ENCODE measurements at regions not wholly inside any gene's neighbourhood (a gene's known extent, or its start where the extent isn't known, plus 50 kb on each side); places are given as distances from the start of the nearest gene placed in this dataset.

- H3K4me2 ChIP-seq (replicated peaks; ENCODE audit: extremely low read depth, low read length, poor library complexity, severe bottlenecking), result no peak overlapping the region
- no peaks in the 10 kb centered on the region for H3K36me3 ChIP-seq (replicated peaks in 1 of 2; ENCODE audit: control insufficient read depth in 1 of 2, insufficient read depth in 2 of 2, low read length in 2 of 2)
- H3K27me3 Mint-ChIP-seq (ENCODE audit: low read depth in 3 of 3), result no peaks in the 10 kb centered on the region
- TF ChIP-seq, protein P1, sequence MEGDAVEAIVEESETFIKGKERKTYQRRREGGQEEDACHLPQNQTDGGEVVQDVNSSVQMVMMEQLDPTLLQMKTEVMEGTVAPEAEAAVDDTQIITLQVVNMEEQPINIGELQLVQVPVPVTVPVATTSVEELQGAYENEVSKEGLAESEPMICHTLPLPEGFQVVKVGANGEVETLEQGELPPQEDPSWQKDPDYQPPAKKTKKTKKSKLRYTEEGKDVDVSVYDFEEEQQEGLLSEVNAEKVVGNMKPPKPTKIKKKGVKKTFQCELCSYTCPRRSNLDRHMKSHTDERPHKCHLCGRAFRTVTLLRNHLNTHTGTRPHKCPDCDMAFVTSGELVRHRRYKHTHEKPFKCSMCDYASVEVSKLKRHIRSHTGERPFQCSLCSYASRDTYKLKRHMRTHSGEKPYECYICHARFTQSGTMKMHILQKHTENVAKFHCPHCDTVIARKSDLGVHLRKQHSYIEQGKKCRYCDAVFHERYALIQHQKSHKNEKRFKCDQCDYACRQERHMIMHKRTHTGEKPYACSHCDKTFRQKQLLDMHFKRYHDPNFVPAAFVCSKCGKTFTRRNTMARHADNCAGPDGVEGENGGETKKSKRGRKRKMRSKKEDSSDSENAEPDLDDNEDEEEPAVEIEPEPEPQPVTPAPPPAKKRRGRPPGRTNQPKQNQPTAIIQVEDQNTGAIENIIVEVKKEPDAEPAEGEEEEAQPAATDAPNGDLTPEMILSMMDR (IDR thresholded peaks at IDR 0.05), result no peak
- no peaks in the 10 kb centered on the region for H3K79me2 ChIP-seq (ENCODE audit: insufficient read depth, low read length)
- peaks cover 0 to 8% (median 4%) of the 10 kb centered on the region in 7 donors for H3K9me3 Mint-ChIP-seq
- no peak overlapping the region for H3K27ac Mint-ChIP-seq
- no peaks in the 10 kb centered on the region for H3K36me3 Mint-ChIP-seq
- H3K27ac ChIP-seq (ENCODE audit: low read depth in 1 of 2, low read length in 2 of 2), result no peak overlapping the region
- intact Hi-C loops (cut with micrococcal nuclease), result no loop called here
- peaks cover 3 to 8% of the 10 kb centered on the region in 2 donors for H3K9me3 ChIP-seq (replicated peaks in 1 of 2; ENCODE audit: control insufficient read depth in 1 of 2, insufficient read depth in 1 of 2, low read length in 2 of 2)
- no peaks in the 10 kb centered on the region for H3K4me1 ChIP-seq (ENCODE audit: control insufficient read depth in 1 of 2, insufficient read depth in 2 of 2, low read length in 2 of 2)
- H3K27me3 ChIP-seq (ENCODE audit: control insufficient read depth in 2 of 2, insufficient read depth in 2 of 2, low read length in 2 of 2), result no peaks in the 10 kb centered on the region
- no peak overlapping the region for H3K4me3 ChIP-seq (replicated peaks in 1 of 3; ENCODE audit: low read depth in 2 of 3, low read length in 3 of 3)
- no peak overlapping the region for H2AFZ ChIP-seq (ENCODE audit: insufficient read depth, low read depth, low read length, poor library complexity, severe bottlenecking)
- DNase-seq, result no peak
- no peak overlapping the region for H3K9ac ChIP-seq (ENCODE audit: insufficient read depth, low read length, poor library complexity, severe bottlenecking)
- H3K4me1 Mint-ChIP-seq, result no peaks in the 10 kb centered on the region
- H3K4me3 Mint-ChIP-seq, result no peak overlapping the region
- no peaks in the 10 kb centered on the region for H4K20me1 ChIP-seq (ENCODE audit: insufficient read depth, low read length)
These were observed 336.7 kb upstream of the PRICKLE1 start for GRCh38 chr12:42926232-42926631.

DNA sequence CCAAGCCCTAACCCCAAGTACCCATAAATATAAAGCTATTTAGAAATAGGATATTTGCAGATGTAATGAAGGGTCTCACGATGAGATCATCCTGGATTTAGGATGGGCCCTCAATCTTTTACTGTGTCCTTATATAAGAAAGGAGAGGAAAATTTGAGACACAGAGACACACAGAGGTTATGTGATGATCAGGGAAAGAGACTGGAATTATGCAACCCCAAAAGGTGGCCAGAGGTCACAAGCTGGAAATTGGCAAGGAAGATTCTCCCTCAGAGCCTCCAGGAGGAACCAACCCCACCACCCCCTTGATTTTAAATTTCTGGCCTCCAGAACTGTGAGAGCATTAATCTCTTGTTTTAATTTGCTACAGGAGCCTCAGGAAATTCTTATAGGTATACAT lies 334.9 kb upstream of the PRICKLE1 start:
- no peak overlapping the region for H3K4me3 ChIP-seq (replicated peaks in 1 of 3; ENCODE audit: low read depth in 2 of 3, low read length in 3 of 3)
- H3K27ac ChIP-seq (ENCODE audit: low read depth in 1 of 2, low read length in 2 of 2), result no peak overlapping the region
- no peaks in the 10 kb centered on the region for H3K79me2 ChIP-seq (ENCODE audit: insufficient read depth, low read length)
- H3K27me3 ChIP-seq (ENCODE audit: control insufficient read depth in 2 of 2, insufficient read depth in 2 of 2, low read length in 2 of 2), result no peaks in the 10 kb centered on the region
- H3K36me3 ChIP-seq (replicated peaks in 1 of 2; ENCODE audit: control insufficient read depth in 1 of 2, insufficient read depth in 2 of 2, low read length in 2 of 2), result no peaks in the 10 kb centered on the region
- Mint-ChIP-seq H3K4me1 (no peaks in the 10 kb centered on the region), H3K27ac (no peak overlapping the region), H3K36me3 (no peaks in the 10 kb centered on the region), H3K27me3 (ENCODE audit: low read depth in 3 of 3) (no peaks in the 10 kb centered on the region), H3K9me3 (peaks cover 2 to 10% (median 5%) of the 10 kb centered on the region in 7 donors), H3K4me3 (no peak overlapping the region)
- intact Hi-C loops (cut with micrococcal nuclease), result no loop called here
- H3K4me2 ChIP-seq (replicated peaks; ENCODE audit: extremely low read depth, low read length, poor library complexity, severe bottlenecking), result no peak overlapping the region
- H3K4me1 ChIP-seq (ENCODE audit: control insufficient read depth in 1 of 2, insufficient read depth in 2 of 2, low read length in 2 of 2), result no peaks in the 10 kb centered on the region
- TF ChIP-seq, protein P1 (IDR thresholded peaks at IDR 0.05), result no peak
- no peak for DNase-seq
- no peaks in the 10 kb centered on the region for H3K9me3 ChIP-seq (replicated peaks in 1 of 2; ENCODE audit: control insufficient read depth in 1 of 2, insufficient read depth in 1 of 2, low read length in 2 of 2)
- no peaks in the 10 kb centered on the region for H4K20me1 ChIP-seq (ENCODE audit: insufficient read depth, low read length)
- no peak overlapping the region for H2AFZ ChIP-seq (ENCODE audit: insufficient read depth, low read depth, low read length, poor library complexity, severe bottlenecking)
- H3K9ac ChIP-seq (ENCODE audit: insufficient read depth, low read length, poor library complexity, severe bottlenecking), result no peak overlapping the region
- 60% methylated on average over 1 of the region's 1 CpG for WGBS (ENCODE audit: insufficient coverage)
